ENCODE measurements at regions not wholly inside any gene's neighbourhood (a gene's known extent, or its start where the extent isn't known, plus 50 kb on each side); places are given as distances from the start of the nearest gene placed in this dataset.

- no peak for TF ChIP-seq POLR2A (IDR thresholded peaks at IDR 0.05)
- TF ChIP-seq, protein P1, sequence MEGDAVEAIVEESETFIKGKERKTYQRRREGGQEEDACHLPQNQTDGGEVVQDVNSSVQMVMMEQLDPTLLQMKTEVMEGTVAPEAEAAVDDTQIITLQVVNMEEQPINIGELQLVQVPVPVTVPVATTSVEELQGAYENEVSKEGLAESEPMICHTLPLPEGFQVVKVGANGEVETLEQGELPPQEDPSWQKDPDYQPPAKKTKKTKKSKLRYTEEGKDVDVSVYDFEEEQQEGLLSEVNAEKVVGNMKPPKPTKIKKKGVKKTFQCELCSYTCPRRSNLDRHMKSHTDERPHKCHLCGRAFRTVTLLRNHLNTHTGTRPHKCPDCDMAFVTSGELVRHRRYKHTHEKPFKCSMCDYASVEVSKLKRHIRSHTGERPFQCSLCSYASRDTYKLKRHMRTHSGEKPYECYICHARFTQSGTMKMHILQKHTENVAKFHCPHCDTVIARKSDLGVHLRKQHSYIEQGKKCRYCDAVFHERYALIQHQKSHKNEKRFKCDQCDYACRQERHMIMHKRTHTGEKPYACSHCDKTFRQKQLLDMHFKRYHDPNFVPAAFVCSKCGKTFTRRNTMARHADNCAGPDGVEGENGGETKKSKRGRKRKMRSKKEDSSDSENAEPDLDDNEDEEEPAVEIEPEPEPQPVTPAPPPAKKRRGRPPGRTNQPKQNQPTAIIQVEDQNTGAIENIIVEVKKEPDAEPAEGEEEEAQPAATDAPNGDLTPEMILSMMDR (IDR thresholded peaks at IDR 0.05), result no peak
Observed at GRCh38 chr2:15801439-15801838, 138.9 kb upstream of the MYCN start.

All from sigmoid colon (tissue), 3 donors.